Upper lobe of right lung (tissue), 1 donor: ENCODE measurements at regions not wholly inside any gene's neighbourhood (a gene's known extent, or its start where the extent isn't known, plus 50 kb on each side); places are given as distances from the start of the nearest gene placed in this dataset.

Experiments
- ATAC-seq: fragments of 200-7000 bp; cut with Tn5 transposase; one replicate; pipeline ENCODE4 v1.9.1; 2020; ENCODE audit warnings: mild to moderate bottlenecking, moderate library complexity
- DNase-seq: peaks from one replicate; pipeline ENCODE4 v3.0.0-alpha.2; 2020
- H3K27ac ChIP-seq: fragments of 200-600 bp; one replicate; pipeline ENCODE4 v1.8.0; 2022
- H3K27me3 ChIP-seq: fragments of 200-600 bp; one replicate; pipeline ENCODE4 v1.8.0; 2022; ENCODE audit warnings: mild to moderate bottlenecking
- H3K36me3 ChIP-seq: fragments of 200-600 bp; one replicate; pipeline ENCODE4 v1.8.0; 2022
- H3K4me1 ChIP-seq: fragments of 200-600 bp; one replicate; pipeline ENCODE4 v1.8.0; 2022
- H3K4me3 ChIP-seq: fragments of 200-600 bp; one replicate; pipeline ENCODE4 v1.8.0; 2022; ENCODE audit warnings: mild to moderate bottlenecking
- H3K9me3 ChIP-seq: fragments of 200-600 bp; one replicate; pipeline ENCODE4 v1.8.0; 2022
- CTCF ChIP-seq: fragments of 200-600 bp; IDR thresholded peaks from one replicate; pipeline ENCODE4 v1.8.0; 2022; ENCODE audit warnings: antibody characterized with exemption
- intact Hi-C: fragments of 100-400 bp; cut with DNase I; formaldehyde crosslinking; loops from one replicate; pipeline ENCODE4 v1.11.0; 2022
- donor health status: DM: no; HTN: yes; CAD: no; lungs with severe emphysema.

GRCh38 chr6:21496706-21497105 is 96.8 kb upstream of the SOX4 start:
- no peak for ATAC-seq
- DNase-seq: no peak
- H3K9me3 ChIP-seq: no peaks in the 10 kb centered on the region
- intact Hi-C loops: no loop called here
- H3K4me1 ChIP-seq: no peaks in the 10 kb centered on the region
- no peak for TF ChIP-seq CTCF
- H3K36me3 ChIP-seq: no peaks in the 10 kb centered on the region
- no peaks in the 10 kb centered on the region for H3K27me3 ChIP-seq
- H3K27ac ChIP-seq: no peak overlapping the region
- H3K4me3 ChIP-seq: no peak overlapping the region

- Histone ChIP-seq H3K27me3 (no peaks in the 10 kb centered on the region), H3K4me3 (no peak overlapping the region), H3K36me3 (no peaks in the 10 kb centered on the region), H3K9me3 (no peaks in the 10 kb centered on the region), H3K4me1 (no peaks in the 10 kb centered on the region), H3K27ac (no peak overlapping the region)
- intact Hi-C loops: no loop called here
- DNase-seq (no peak), ATAC-seq (no peak)
- no peak for TF ChIP-seq CTCF
These were observed 93.1 kb upstream of the SOX4 start for GRCh38 chr6:21500314-21501020.

GRCh38 chr6:21501021-21501354 is 92.6 kb upstream of the SOX4 start:
- no peak overlapping the region for H3K27ac ChIP-seq
- no peak overlapping the region for H3K4me3 ChIP-seq
- no peaks in the 10 kb centered on the region for H3K4me1 ChIP-seq
- no peak for DNase-seq
- no peaks in the 10 kb centered on the region for H3K27me3 ChIP-seq
- no peaks in the 10 kb centered on the region for H3K9me3 ChIP-seq
- TF ChIP-seq CTCF: no peak
- intact Hi-C loops: no loop called here
- no peaks in the 10 kb centered on the region for H3K36me3 ChIP-seq
- peak; percentile 25 for ATAC-seq

GRCh38 chr6:21501815-21502214 is 91.7 kb upstream of the SOX4 start:
- Histone ChIP-seq H3K4me3 (no peak overlapping the region), H3K27ac (no peak overlapping the region), H3K36me3 (no peaks in the 10 kb centered on the region), H3K9me3 (no peaks in the 10 kb centered on the region), H3K4me1 (no peaks in the 10 kb centered on the region), H3K27me3 (no peaks in the 10 kb centered on the region)
- intact Hi-C loops: no loop called here
- TF ChIP-seq CTCF: no peak
- no peak for DNase-seq
- ATAC-seq: no peak

GRCh38 chr6:21502682-21503081 is 90.9 kb upstream of the SOX4 start:
- Histone ChIP-seq H3K36me3 (no peaks in the 10 kb centered on the region), H3K4me1 (no peaks in the 10 kb centered on the region), H3K27me3 (no peaks in the 10 kb centered on the region), H3K9me3 (no peaks in the 10 kb centered on the region), H3K27ac (no peak overlapping the region), H3K4me3 (no peak overlapping the region)
- ATAC-seq: no peak
- no peak for TF ChIP-seq CTCF
- intact Hi-C loops: no loop called here
- no peak for DNase-seq

GRCh38 chr6:21504790-21505189 is 88.8 kb upstream of the SOX4 start:
- no peaks in the 10 kb centered on the region for H3K9me3 ChIP-seq
- intact Hi-C loops: no loop called here
- TF ChIP-seq CTCF: no peak
- H3K4me1 ChIP-seq: no peaks in the 10 kb centered on the region
- H3K36me3 ChIP-seq: no peaks in the 10 kb centered on the region
- H3K4me3 ChIP-seq: no peak overlapping the region
- ATAC-seq (peak; percentile 79), DNase-seq (no peak)
- no peaks in the 10 kb centered on the region for H3K27me3 ChIP-seq
- H3K27ac ChIP-seq: no peak overlapping the region
